Testis (tissue), 2 donors: ENCODE measurements at regions not wholly inside any gene's neighbourhood (a gene's known extent, or its start where the extent isn't known, plus 50 kb on each side); places are given as distances from the start of the nearest gene placed in this dataset.

Source experiments
- DNase-seq: peaks from one replicate; pipeline ENCODE4 v3.0.0-alpha.2; 2019
- H3K27ac ChIP-seq, 2 donors: fragments of 200-600 bp; sonication (generic); one replicate each; pipeline ENCODE4 v1.5.1; 2019
- H3K27me3 ChIP-seq: fragments of 200-600 bp; sonication (generic); one replicate; pipeline ENCODE4 v1.5.1; 2019
- H3K36me3 ChIP-seq: fragments of 200-600 bp; sonication (generic); one replicate; pipeline ENCODE4 v1.5.1; 2017; ENCODE audit warnings: low read depth; ENCODE audit errors: missing control alignments
- H3K4me1 ChIP-seq: fragments of 200-600 bp; sonication (generic); one replicate; pipeline ENCODE4 v1.5.1; 2019
- H3K4me3 ChIP-seq, 2 donors: fragments of 200-600 bp; sonication (generic); one replicate each; pipeline ENCODE4 v1.5.1; 2017 to 2019
- H3K9me3 ChIP-seq: fragments of 200-600 bp; sonication (generic); one replicate; pipeline ENCODE4 v1.5.1; 2017
- CTCF ChIP-seq, 3 experiments: fragments of 450-650 bp in 2 of 3; fragments of 200-600 bp in 1 of 3; sonication (generic) in 1 of 3; IDR thresholded peaks; one replicate each; pipeline ENCODE4 v1.5.1; 2016 to 2019; ENCODE audit warnings: antibody characterized with exemption in 3 of 3, mild to moderate bottlenecking in 2 of 3, moderate library complexity in 1 of 3
- POLR2A ChIP-seq: fragments of 450-650 bp; IDR thresholded peaks from one replicate; pipeline ENCODE4 v1.6.1; 2017; ENCODE audit warnings: antibody characterized with exemption, mild to moderate bottlenecking, moderate library complexity
- WGBS, 2 donors: methylation state at CpG; one replicate each; pipeline ENCODE4 v1.1.5; 2018; 5-methylcytosine and 5-hydroxymethylcytosine counted together
- intact Hi-C: fragments of 100-400 bp; cut with DNase I; formaldehyde crosslinking; loops from one replicate; pipeline ENCODE4 v1.15.1; 2023; ENCODE audit warnings: low total_unique reads

- Histone ChIP-seq H3K9me3 (no peaks in the 10 kb centered on the region), H3K4me1 (no peaks in the 10 kb centered on the region), H3K27me3 (no peaks in the 10 kb centered on the region), H3K36me3 (no peaks in the 10 kb centered on the region), H3K4me3 (no peak overlapping the region), H3K27ac (no peak overlapping the region)
- TF ChIP-seq POLR2A (no peak), CTCF (IDR thresholded peaks at IDR 0.05) (no peak)
- WGBS, 2 donors, result 70 to 85% methylated on average over 4 of the region's 4 CpGs
- DNase-seq, result no peak
- intact Hi-C loops, result no loop called here
Measured at GRCh38 chr20:52675375-52675774, 296.8 kb upstream of the TSHZ2 start.

GRCh38 chr20:52668626-52669025 lies 303.5 kb upstream of the TSHZ2 start:
- H3K27ac ChIP-seq, result no peak overlapping the region
- no peaks in the 10 kb centered on the region for H3K27me3 ChIP-seq
- no peaks in the 10 kb centered on the region for H3K36me3 ChIP-seq
- no peaks in the 10 kb centered on the region for H3K9me3 ChIP-seq
- TF ChIP-seq CTCF (IDR thresholded peaks at IDR 0.05) (no peak), POLR2A (no peak)
- H3K4me1 ChIP-seq, result no peaks in the 10 kb centered on the region
- H3K4me3 ChIP-seq, result no peak overlapping the region
- DNase-seq, result no peak
- intact Hi-C loops, result no loop called here
- WGBS, 2 donors, result 75 to 76% methylated on average over 3 of the region's 3 CpGs

DNA sequence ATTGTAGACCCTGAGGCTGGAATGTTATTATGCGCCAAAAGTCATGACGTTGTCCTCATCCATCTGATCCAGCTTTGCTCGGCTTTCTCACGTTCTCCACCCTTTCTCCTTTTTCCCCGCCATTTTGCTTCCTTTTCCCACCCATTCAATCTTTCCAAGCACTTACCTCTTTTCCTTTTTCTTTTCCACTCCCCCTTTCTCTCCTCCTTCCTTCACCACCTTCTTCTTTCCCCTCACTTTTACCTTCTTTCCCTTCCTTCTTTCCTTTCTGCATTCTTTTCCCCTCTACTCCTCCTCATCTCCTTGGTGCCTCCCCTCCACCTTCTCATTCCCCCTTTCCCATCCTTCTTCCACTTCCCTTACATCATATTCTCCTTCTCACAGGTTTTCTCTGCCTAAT lies 304.8 kb upstream of the TSHZ2 start:
- intact Hi-C loops, result no loop called here
- WGBS, 2 donors, result 94 to 96% methylated on average over 5 of the region's 5 CpGs
- H3K27ac ChIP-seq, result no peak overlapping the region

DNA sequence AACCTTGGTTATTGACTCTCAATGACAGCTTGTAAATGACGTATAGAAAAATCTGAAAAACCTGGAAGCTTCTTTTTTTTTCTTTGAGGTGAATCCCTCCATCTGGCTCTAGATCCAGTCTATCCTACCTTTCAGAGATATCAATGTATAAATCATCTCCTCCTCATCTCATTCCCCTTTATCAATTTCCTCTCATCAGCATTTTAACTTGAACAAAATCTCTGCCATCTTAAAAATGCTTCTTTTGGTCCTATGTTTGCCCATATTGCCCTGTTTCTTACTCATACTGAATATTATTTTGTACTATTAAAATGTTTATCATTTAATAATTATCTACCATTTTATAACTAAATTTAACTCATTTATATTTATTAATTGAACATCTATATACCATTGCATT lies 306.7 kb upstream of the TSHZ2 start:
- H3K27ac ChIP-seq, result no peak overlapping the region
- no peak overlapping the region for H3K4me3 ChIP-seq
- no peaks in the 10 kb centered on the region for H3K36me3 ChIP-seq
- no peaks in the 10 kb centered on the region for H3K27me3 ChIP-seq
- WGBS, 2 donors, result 91 to 93% methylated on average over 1 of the region's 1 CpG
- intact Hi-C loops, result no loop called here
- H3K4me1 ChIP-seq, result no peaks in the 10 kb centered on the region
- no peak for TF ChIP-seq POLR2A
- TF ChIP-seq CTCF (IDR thresholded peaks at IDR 0.05), result no peak
- no peaks in the 10 kb centered on the region for H3K9me3 ChIP-seq
- DNase-seq, result no peak

More for the DNA sequence above, 304.8 kb upstream of the TSHZ2 start:
- Histone ChIP-seq H3K9me3 (no peaks in the 10 kb centered on the region), H3K36me3 (no peaks in the 10 kb centered on the region), H3K4me1 (no peaks in the 10 kb centered on the region), H3K4me3 (no peak overlapping the region), H3K27me3 (no peaks in the 10 kb centered on the region)
- DNase-seq, result no peak
- TF ChIP-seq CTCF (IDR thresholded peaks at IDR 0.05) (no peak), POLR2A (no peak)

DNA sequence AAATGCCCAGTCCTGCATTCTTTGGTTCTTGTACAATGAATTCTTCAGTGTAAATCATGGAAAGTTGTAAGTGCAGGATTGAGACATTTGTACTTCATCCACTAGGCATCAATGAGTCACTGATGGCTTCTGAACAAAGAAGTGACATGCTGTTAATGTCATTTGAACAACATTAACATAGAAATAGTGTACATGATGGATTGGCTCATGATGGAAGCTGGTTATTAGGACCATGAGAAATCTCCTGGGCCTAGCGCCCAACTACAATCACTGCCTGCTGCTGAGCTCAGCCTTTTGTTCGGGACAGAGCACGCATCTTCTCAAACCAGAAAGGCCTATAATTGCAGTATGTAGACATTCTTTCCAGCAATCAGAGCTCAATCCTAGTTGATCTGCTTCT lies 316.8 kb upstream of the TSHZ2 start:
- no peaks in the 10 kb centered on the region for H3K27me3 ChIP-seq
- intact Hi-C loops, result no loop called here
- no peak for DNase-seq
- 97 to 98% methylated on average over 3 of the region's 3 CpGs for WGBS, 2 donors
- no peaks in the 10 kb centered on the region for H3K9me3 ChIP-seq
- H3K4me3 ChIP-seq, result no peak overlapping the region
- TF ChIP-seq POLR2A (no peak), CTCF (IDR thresholded peaks at IDR 0.05) (no peak)
- H3K4me1 ChIP-seq, result no peaks in the 10 kb centered on the region
- no peaks in the 10 kb centered on the region for H3K36me3 ChIP-seq
- no peak overlapping the region for H3K27ac ChIP-seq
